GM18517 (cell line): ENCODE measurements at regions not wholly inside any gene's neighbourhood (a gene's known extent, or its start where the extent isn't known, plus 50 kb on each side); places are given as distances from the start of the nearest gene placed in this dataset.

Experiments used
- ATAC-seq: cut with Tn5 transposase; IDR thresholded peaks from one replicate; pipeline ENCODE4 v1.9.1; 2021; ENCODE audit warnings: mild to moderate bottlenecking, moderate library complexity; ENCODE audit not compliant: unreplicated experiment

GRCh38 chr11:18878211-18878610, 61.0 kb downstream of the MRGPRX1 start:
- no peak for ATAC-seq

- no peak for ATAC-seq
Observed at GRCh38 chr11:18865951-18866350, 73.3 kb downstream of the MRGPRX1 start.

- no peak for ATAC-seq
Observed at GRCh38 chr11:18865261-18865660, 73.7 kb upstream of the PTPN5 start.

- peak; percentile 86 for ATAC-seq
Observed at GRCh38 chr11:18853086-18853720, 61.6 kb upstream of the PTPN5 start.

GRCh38 chr11:18849406-18849805, 57.8 kb upstream of the PTPN5 start:
- ATAC-seq = no peak

- ATAC-seq = no peak
Observed at GRCh38 chr11:18844753-18845367, 53.3 kb upstream of the PTPN5 start.
